Nephron (organoid): ENCODE measurements at regions not wholly inside any gene's neighbourhood (a gene's known extent, or its start where the extent isn't known, plus 50 kb on each side); places are given as distances from the start of the nearest gene placed in this dataset.
A peak's percentile ranks its signal among the peaks of the same experiment; 100 is the strongest.

Source experiments
- H3K27ac Mint-ChIP-seq, 3 experiments: 2 replicates each; pipeline ENCODE4 v1.8.0; 2020; ENCODE audit warnings: mixed read lengths in 3 of 3, mild to moderate bottlenecking in 2 of 3, moderate library complexity in 1 of 3
- H3K27me3 Mint-ChIP-seq: 2 replicates; pipeline ENCODE4 v1.8.0; 2021; ENCODE audit warnings: low read depth, mild to moderate bottlenecking, moderate library complexity, mixed read lengths
- H3K36me3 Mint-ChIP-seq: 2 replicates; pipeline ENCODE4 v1.8.0; 2020; ENCODE audit warnings: low read depth, mixed read lengths
- H3K4me1 Mint-ChIP-seq: 2 replicates; pipeline ENCODE4 v1.8.0; 2020; ENCODE audit warnings: mixed read lengths
- H3K4me3 Mint-ChIP-seq, 3 experiments: 2 replicates each; pipeline ENCODE4 v1.8.0; 2020; ENCODE audit warnings: mild to moderate bottlenecking in 3 of 3, mixed read lengths in 3 of 3, moderate library complexity in 2 of 3
- H3K9me3 Mint-ChIP-seq: 2 replicates; pipeline ENCODE4 v1.8.0; 2020; ENCODE audit warnings: mixed read lengths
- TF ChIP-seq, protein P1 (sequence below), 3 experiments: fragments of 200-600 bp; sonication (generic); IDR thresholded peaks; one replicate each; pipeline ENCODE4 v1.5.0; 2021; ENCODE audit warnings: antibody characterized with exemption in 3 of 3; ENCODE audit not compliant: unreplicated experiment in 3 of 3

- Mint-ChIP-seq H3K27ac (peak overlapping the region; percentile 43 to 81 (median 72)), H3K9me3 (no peaks in the 10 kb centered on the region), H3K4me3 (no peak overlapping the region), H3K36me3 (no peaks in the 10 kb centered on the region), H3K27me3 (peaks cover 6% of the 10 kb centered on the region), H3K4me1 (peaks cover 46% of the 10 kb centered on the region)
- TF ChIP-seq, protein P1, sequence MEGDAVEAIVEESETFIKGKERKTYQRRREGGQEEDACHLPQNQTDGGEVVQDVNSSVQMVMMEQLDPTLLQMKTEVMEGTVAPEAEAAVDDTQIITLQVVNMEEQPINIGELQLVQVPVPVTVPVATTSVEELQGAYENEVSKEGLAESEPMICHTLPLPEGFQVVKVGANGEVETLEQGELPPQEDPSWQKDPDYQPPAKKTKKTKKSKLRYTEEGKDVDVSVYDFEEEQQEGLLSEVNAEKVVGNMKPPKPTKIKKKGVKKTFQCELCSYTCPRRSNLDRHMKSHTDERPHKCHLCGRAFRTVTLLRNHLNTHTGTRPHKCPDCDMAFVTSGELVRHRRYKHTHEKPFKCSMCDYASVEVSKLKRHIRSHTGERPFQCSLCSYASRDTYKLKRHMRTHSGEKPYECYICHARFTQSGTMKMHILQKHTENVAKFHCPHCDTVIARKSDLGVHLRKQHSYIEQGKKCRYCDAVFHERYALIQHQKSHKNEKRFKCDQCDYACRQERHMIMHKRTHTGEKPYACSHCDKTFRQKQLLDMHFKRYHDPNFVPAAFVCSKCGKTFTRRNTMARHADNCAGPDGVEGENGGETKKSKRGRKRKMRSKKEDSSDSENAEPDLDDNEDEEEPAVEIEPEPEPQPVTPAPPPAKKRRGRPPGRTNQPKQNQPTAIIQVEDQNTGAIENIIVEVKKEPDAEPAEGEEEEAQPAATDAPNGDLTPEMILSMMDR (IDR thresholded peaks at IDR 0.05; ENCODE audit: unreplicated experiment in 3 of 3) = no peak
These were observed 52.2 kb upstream of the EPB41L1 start for GRCh38 chr20:36102306-36102705.

DNA sequence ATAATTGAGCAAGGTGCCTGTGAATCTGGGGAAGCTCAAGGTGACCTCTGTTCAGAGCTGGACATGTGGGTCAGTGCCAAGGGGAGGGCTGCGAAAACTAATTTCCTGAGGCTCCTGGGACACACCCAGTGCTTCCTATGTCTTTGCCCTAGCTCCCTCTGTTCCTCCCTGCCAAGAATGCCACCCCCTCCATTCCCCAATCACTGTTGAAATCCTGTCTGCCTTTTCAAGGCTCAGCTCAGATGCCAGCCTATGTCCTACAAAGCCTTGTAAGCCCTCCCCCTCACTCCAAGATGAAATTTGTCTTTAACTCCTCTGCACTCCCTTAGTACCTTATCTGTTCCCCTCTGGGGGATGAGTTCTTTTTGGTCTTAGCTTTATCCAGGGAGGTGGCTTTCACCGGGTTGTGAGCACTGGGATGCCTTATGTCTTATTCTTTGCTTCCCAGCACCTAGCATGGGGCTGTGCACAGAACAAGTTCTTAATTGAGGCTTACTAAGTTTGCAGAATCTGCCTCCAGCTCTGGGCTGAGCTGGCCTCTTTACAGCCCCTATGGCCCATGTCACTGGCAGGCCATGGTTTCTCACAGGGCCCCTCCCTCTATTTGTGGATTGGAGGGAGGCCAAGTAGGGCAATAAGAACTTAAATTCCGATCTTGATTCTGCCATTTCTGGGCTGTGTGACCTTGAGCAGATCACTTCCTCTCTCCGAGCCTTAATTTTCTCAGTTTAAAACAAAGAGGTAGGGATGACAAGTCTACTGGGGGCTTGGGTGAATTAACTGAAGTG is 51.5 kb upstream of the EPB41L1 start:
- peak overlapping the region; percentile 43 to 81 (median 72) for H3K27ac Mint-ChIP-seq
- H3K36me3 Mint-ChIP-seq = no peaks in the 10 kb centered on the region

GRCh38 chr20:36104244-36104643 is 50.3 kb upstream of the EPB41L1 start:
- TF ChIP-seq, protein P1 (IDR thresholded peaks at IDR 0.05; ENCODE audit: unreplicated experiment in 3 of 3) = no peak
- Mint-ChIP-seq H3K27me3 (peaks cover 6% of the 10 kb centered on the region), H3K27ac (peak overlapping the region; percentile 2 to 86 (median 80)), H3K4me3 (no peak overlapping the region), H3K36me3 (no peaks in the 10 kb centered on the region), H3K9me3 (no peaks in the 10 kb centered on the region), H3K4me1 (peaks cover 36% of the 10 kb centered on the region)

More for the DNA sequence above, 51.5 kb upstream of the EPB41L1 start:
- H3K27me3 Mint-ChIP-seq = peaks cover 6% of the 10 kb centered on the region
- H3K4me3 Mint-ChIP-seq = peak overlapping the region in 1 of 3 experiments; percentile 4
- H3K9me3 Mint-ChIP-seq = no peaks in the 10 kb centered on the region
- TF ChIP-seq, protein P1 (IDR thresholded peaks at IDR 0.05; ENCODE audit: unreplicated experiment in 3 of 3) = no peak
- H3K4me1 Mint-ChIP-seq = peaks cover 40% of the 10 kb centered on the region
